ENCODE measurements at regions not wholly inside any gene's neighbourhood (a gene's known extent, or its start where the extent isn't known, plus 50 kb on each side); places are given as distances from the start of the nearest gene placed in this dataset.
A peak's percentile ranks its signal among the peaks of the same experiment; 100 is the strongest.

DNA sequence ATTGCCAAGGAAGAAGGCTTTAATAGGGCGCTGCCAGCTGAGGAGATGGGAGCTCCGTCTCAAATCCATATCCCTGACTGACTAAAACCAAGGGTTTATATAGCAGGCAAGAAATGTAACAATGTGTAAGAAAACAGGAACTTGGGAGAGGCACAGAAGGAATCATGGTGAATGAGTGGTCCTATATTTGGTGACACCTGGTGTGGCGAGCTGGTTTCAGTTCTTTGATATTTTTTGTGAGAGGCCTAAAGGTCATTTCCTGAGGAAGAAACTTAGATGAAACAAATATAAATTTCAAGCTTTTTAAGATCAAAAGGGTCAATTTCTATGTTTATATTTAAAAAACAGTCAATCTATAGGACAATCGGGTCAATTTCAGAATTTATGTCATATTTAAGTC is 826.3 kb downstream of the SLITRK6 start:
- DNase-seq (ENCODE audit: low spot score): no peak

GRCh38 chr13:84962849-84963248 is 836.4 kb downstream of the SLITRK6 start:
- no peak for DNase-seq (ENCODE audit: low spot score)

GRCh38 chr13:84962141-84962750 is 837.0 kb downstream of the SLITRK6 start:
- no peak for DNase-seq (ENCODE audit: low spot score)

GRCh38 chr13:84961023-84961422 is 838.2 kb downstream of the SLITRK6 start:
- DNase-seq (ENCODE audit: low spot score): no peak

DNA sequence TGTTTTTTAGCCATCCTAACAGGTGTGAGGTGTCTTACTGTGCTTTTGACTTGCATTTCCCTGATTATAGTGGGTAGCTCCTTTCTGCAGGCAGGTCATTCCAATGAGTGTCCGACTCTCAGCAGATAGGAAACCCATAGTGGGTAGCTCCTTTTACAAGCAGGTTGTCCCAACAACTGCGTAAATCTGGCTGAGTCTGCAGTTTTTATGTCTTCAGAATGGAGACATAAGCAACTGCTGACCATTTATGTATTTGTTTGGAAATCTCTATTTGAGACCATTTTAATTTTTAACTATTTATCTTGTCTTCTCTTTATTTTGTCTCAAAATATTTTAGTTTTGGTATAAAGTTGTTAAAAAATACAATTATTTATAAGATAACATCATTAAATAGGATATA is 839.4 kb downstream of the SLITRK6 start:
- DNase-seq (ENCODE audit: low spot score): no peak

DNA sequence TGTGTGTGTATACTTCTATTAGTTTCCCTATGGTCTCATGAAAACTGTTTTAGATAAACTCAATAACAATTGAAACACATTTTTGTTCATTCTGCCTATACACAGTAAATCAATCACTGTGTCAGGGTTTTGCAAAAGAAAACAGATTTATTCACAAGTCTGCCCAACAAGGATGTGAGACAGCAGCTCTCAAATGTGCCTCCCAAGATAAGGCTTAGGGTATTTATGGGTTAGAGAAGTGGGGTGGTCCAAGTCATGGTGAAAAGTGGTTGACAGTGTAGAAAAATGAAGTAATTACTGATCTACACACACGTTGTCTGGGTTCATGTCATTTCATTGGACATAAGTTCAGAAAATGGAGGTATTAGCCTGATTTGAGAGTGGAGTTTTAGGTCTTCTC is 844.6 kb downstream of the SLITRK6 start:
- DNase-seq (ENCODE audit: low spot score): no peak

DNA sequence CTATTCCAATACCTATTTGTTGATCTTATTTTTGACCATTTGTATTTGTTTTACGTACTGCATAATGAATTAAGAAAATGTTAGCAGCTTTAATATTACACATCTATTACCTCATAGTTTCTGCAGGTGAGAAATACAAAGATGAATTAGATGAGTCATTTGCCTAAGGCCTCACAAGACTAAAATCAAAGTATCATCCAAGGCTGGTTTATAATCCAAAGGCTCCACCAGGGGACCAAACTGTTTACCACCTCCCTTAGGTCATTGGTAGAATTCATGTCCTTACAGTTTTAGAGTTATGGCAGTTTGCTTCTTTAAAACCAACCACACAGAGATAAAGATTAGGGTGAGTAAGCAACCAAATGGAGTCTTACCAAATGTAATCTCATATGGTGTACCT is 848.1 kb downstream of the SLITRK6 start:
- DNase-seq (ENCODE audit: low spot score): no peak

DNA sequence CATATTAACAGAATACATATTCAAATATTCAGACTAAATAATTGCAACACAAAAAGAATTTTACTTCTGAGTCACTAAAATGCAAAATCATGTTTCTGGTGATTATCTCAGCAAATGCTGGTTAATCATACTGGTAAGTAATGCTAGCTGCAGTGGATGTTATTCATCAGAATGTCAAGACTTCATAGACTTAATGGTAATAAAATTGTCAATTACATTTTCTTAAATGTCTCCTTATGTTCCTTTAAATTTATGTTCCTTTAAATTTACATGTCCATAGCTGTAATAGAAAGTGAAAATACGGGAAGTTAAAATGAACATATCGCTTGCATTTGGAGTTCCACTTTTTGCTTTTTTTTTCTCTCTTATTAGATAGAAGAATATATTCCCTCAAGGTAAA is 853.0 kb downstream of the SLITRK6 start:
- DNase-seq (ENCODE audit: low spot score): no peak

- DNase-seq (ENCODE audit: low spot score): no peak
Measured at GRCh38 chr13:84940798-84941197, 858.4 kb downstream of the SLITRK6 start.

DNA sequence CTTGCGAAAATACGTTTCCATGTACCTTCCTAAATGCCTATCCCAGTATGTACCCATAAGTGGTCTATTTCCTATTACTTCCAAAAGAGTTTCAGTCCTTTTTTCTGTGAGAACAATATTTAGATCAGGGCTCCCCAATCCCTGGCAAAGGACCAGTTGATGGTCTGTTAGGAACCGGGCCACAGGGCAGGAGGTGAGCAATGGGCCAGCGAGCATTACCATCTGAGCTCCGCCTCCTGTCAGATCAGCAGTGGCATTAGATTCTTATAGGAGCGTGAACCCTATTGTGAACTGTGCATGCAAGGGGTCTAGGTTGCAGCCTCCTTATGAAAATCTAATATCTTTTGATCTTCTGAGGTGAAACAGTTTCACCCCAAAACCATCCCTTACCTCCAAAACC is 859.1 kb downstream of the SLITRK6 start:
- no peak for DNase-seq (ENCODE audit: low spot score)

GRCh38 chr13:84934911-84935310 is 864.3 kb downstream of the SLITRK6 start:
- DNase-seq (ENCODE audit: low spot score): no peak

- no peak for DNase-seq (ENCODE audit: low spot score)
Measured at GRCh38 chr13:84933797-84934196, 865.4 kb downstream of the SLITRK6 start.

- DNase-seq (ENCODE audit: low spot score): no peak
Measured at GRCh38 chr13:84931264-84931663, 868.0 kb downstream of the SLITRK6 start.

- no peak for DNase-seq (ENCODE audit: low spot score)
Measured at GRCh38 chr13:84927442-84928169, 871.6 kb downstream of the SLITRK6 start.

GRCh38 chr13:84925443-84925842 is 873.8 kb downstream of the SLITRK6 start:
- DNase-seq (ENCODE audit: low spot score): peak; percentile 2

GRCh38 chr13:84923831-84924230 is 875.4 kb downstream of the SLITRK6 start:
- no peak for DNase-seq (ENCODE audit: low spot score)

GRCh38 chr13:84917252-84917878 is 881.9 kb downstream of the SLITRK6 start:
- peak; percentile 22 for DNase-seq (ENCODE audit: low spot score)

- no peak for DNase-seq (ENCODE audit: low spot score)
Measured at GRCh38 chr13:84912720-84913119, 886.5 kb downstream of the SLITRK6 start.

DNA sequence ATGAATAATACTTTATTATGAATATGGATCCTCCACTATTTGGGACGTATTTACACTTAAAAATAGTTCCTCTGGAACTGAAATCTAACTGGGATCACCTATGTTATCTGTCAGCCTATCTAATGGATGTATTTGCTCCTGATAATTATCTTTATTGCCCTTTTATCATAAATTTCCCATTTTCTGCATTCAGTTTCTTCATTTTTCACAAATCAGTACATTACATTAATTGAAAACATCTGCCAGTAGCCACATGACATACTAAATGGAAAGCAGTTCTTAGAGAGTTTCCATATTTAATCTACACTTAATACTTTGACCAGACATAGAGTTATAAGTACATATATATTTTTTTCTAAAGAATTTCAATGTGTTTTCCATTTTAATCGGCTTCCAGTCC is 888.8 kb downstream of the SLITRK6 start:
- no peak for DNase-seq (ENCODE audit: low spot score)

GRCh38 chr13:84903391-84903790 is 895.8 kb downstream of the SLITRK6 start:
- DNase-seq (ENCODE audit: low spot score): no peak

GRCh38 chr13:84902243-84902642 is 897.0 kb downstream of the SLITRK6 start:
- no peak for DNase-seq (ENCODE audit: low spot score)

GRCh38 chr13:84896128-84896527 is 903.1 kb downstream of the SLITRK6 start:
- peak; percentile 69 for DNase-seq (ENCODE audit: low spot score)

DNA sequence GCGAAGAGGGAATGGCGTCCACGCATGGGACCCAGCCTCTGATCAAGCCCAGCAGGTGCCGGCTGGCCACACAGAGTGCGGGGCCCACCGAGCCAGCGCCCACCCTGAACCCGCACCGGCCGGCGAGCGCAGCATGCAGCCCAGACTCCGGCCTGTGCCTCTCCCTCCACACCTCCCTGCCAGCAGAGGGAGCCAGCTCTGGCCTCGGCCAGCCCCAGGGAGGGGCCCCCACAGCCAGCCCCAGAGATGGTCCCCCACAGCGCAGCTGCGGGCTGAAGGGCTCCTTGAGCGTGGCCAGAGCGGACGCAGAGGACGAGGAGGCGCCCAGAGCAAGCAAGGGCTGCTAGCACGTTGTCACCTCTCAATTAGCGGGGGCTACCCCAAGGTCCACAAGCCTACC is 904.5 kb downstream of the SLITRK6 start:
- DNase-seq (ENCODE audit: low spot score): no peak
